ENCODE measurements at regions not wholly inside any gene's neighbourhood (a gene's known extent, or its start where the extent isn't known, plus 50 kb on each side); places are given as distances from the start of the nearest gene placed in this dataset.

- TF ChIP-seq POLR2AphosphoS5 (IDR thresholded peaks at IDR 0.05) (no peak), POLR2A (IDR thresholded peaks at IDR 0.05) (no peak)
Measured at GRCh38 chr3:102084006-102084405, 234.7 kb downstream of the NFKBIZ start.
